ENCODE measurements at regions not wholly inside any gene's neighbourhood (a gene's known extent, or its start where the extent isn't known, plus 50 kb on each side); places are given as distances from the start of the nearest gene placed in this dataset.

DNA sequence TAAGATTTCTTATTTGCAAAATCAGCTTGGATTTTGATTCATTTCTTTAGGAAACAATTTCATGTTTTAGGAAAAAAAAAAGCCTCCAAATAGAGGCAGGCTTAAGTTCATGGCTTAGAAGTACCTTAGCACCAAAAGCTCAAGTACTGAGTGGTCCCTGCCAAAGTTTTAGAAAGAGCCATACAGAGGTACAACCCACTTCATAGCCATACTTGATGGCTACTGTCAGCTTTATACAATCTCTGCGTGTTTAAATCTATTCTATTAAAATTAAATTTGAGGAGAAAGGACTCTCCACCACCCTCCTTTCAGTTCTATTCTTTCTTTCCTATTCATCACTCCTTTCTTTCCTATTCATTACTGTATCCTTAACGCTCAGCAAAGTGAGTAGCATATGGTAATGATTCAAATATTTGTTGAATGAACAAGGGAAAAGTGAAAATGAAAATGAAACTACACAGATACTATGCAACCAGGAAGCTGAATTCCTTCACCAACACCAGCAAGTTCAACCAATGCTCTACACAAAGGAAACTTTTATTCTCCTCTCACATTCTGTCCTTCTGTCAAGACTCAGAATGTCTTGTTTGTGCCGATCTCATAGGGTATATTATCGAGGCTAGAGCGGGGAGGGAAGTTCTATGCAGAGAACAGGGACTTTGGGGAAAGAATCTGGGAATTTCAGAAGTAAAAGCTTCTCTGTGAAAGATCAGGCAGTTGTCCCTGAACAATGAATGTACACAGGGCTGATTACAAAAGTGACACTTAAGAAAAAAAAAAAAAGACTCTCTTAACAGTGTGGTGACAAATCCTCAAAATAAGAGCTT, 138.6 kb upstream of the SPEF2 start:
- peaks cover 50% of the 10 kb centered on the region for H3K4me1 ChIP-seq (ENCODE audit: insufficient read depth, low read length)
- intact Hi-C loops (cut with micrococcal nuclease; ENCODE audit: unreplicated experiment) (loop anchor here (5.0 kb wide), 1 partner anchor 62 kb away; no protein-coding TSS in a partner anchor), in situ Hi-C loops (cut with HindIII; ENCODE audit: extremely low pct_ligation_motif_present, low pct_unique_long_range_greater_than_20kb) (no loop called here)
- no peaks in the 10 kb centered on the region for H3K79me2 ChIP-seq (ENCODE audit: insufficient read depth, low read length)
- H3K36me3 ChIP-seq (replicated peaks in 1 of 2; ENCODE audit: control insufficient read depth in 1 of 2, insufficient read depth in 2 of 2, low read length in 2 of 2), result no peaks in the 10 kb centered on the region
- POLR2A ChIA-PET, result no interaction called here
- 32% methylated on average over 5 of the region's 5 CpGs for WGBS (ENCODE audit: low lambda C conversion rate)
- peak overlapping the region; percentile 99 for H2AFZ ChIP-seq (ENCODE audit: low read length)
- peak overlapping the region; percentile 69 for H3K27ac ChIP-seq (ENCODE audit: extremely low read length, insufficient read depth, low read length)
- no peaks in the 10 kb centered on the region for H4K20me1 ChIP-seq (ENCODE audit: insufficient read depth, low read length)
- H3K27me3 ChIP-seq (ENCODE audit: control insufficient read depth in 1 of 2, insufficient read depth in 2 of 2, low read length in 2 of 2), result no peaks in the 10 kb centered on the region
- DNase-seq (ENCODE audit: low spot score), result peak; percentile 50
- H3K9ac ChIP-seq (ENCODE audit: insufficient read depth, low read depth, low read length), result peak overlapping the region; percentile 53
- no TSS peak for BruUV-seq (replicated peaks)
- H3K4me2 ChIP-seq (ENCODE audit: low read depth, low read length), result peak overlapping the region; percentile 65
- H3K9me3 ChIP-seq (ENCODE audit: low read length), result no peaks in the 10 kb centered on the region
- FAIRE-seq, result peak; percentile 67
- H3K4me3 ChIP-seq (replicated peaks in 1 of 3; ENCODE audit: insufficient read depth in 1 of 3, low read depth in 2 of 3, low read length in 3 of 3), result peak overlapping the region; percentile 32 to 54 (median 39); a peak in 5 of 6 replicates
- peak; percentile 75 for ATAC-seq
- CTCF ChIA-PET (ENCODE audit: low intra/inter-chr PET ratio, low total read pairs), result no interaction called here
- TF ChIP-seq KMT2B (CRISPR knock-in tag; IDR thresholded peaks at IDR 0.05) (no peak), YEATS2 (CRISPR knock-in tag; IDR thresholded peaks at IDR 0.05; ENCODE audit: borderline replicate concordance) (no peak), SAP130 (CRISPR knock-in tag; IDR thresholded peaks at IDR 0.05; ENCODE audit: low read depth) (peak; percentile 42), GZF1 (CRISPR knock-in tag; IDR thresholded peaks at IDR 0.05) (no peak), PRPF4 (IDR thresholded peaks at IDR 0.05; ENCODE audit: low read depth, low read length, poor library complexity, severe bottlenecking) (no peak), ZNF878 (CRISPR knock-in tag; IDR thresholded peaks at IDR 0.05) (0 out of 2 replicates have a peak, but pooled peaks have one; percentile 39), MTF1 (CRISPR knock-in tag; IDR thresholded peaks at IDR 0.05) (no peak), SOX13 (IDR thresholded peaks at IDR 0.05) (no peak), SOX13 (CRISPR knock-in tag; conservative IDR thresholded peaks at IDR 0.05 in 1 of 2, IDR thresholded peaks at IDR 0.05 in 1 of 2) (peak in 1 of 2 experiments; percentile 17; a peak in 1 of 4 replicates), ELF1 (CRISPR knock-in tag; IDR thresholded peaks at IDR 0.05) (peak; percentile 66), ZNF446 (CRISPR knock-in tag; IDR thresholded peaks at IDR 0.05) (no peak), ZNF607 (CRISPR knock-in tag; IDR thresholded peaks at IDR 0.05; ENCODE audit: borderline replicate concordance) (no peak), DPF2 (CRISPR knock-in tag; IDR thresholded peaks at IDR 0.05; ENCODE audit: borderline replicate concordance, low read depth) (no peak), ZNF7 (CRISPR knock-in tag; IDR thresholded peaks at IDR 0.05) (no peak), NFE2L1 (CRISPR knock-in tag; IDR thresholded peaks at IDR 0.05; ENCODE audit: borderline replicate concordance) (no peak), JARID2 (CRISPR knock-in tag; IDR thresholded peaks at IDR 0.05; ENCODE audit: insufficient replicate concordance) (no peak), KAT8 (CRISPR knock-in tag; IDR thresholded peaks at IDR 0.05) (peak; percentile 49; the same call in 1 of the 2 replicates)
- TF ChIP-seq, protein P1, sequence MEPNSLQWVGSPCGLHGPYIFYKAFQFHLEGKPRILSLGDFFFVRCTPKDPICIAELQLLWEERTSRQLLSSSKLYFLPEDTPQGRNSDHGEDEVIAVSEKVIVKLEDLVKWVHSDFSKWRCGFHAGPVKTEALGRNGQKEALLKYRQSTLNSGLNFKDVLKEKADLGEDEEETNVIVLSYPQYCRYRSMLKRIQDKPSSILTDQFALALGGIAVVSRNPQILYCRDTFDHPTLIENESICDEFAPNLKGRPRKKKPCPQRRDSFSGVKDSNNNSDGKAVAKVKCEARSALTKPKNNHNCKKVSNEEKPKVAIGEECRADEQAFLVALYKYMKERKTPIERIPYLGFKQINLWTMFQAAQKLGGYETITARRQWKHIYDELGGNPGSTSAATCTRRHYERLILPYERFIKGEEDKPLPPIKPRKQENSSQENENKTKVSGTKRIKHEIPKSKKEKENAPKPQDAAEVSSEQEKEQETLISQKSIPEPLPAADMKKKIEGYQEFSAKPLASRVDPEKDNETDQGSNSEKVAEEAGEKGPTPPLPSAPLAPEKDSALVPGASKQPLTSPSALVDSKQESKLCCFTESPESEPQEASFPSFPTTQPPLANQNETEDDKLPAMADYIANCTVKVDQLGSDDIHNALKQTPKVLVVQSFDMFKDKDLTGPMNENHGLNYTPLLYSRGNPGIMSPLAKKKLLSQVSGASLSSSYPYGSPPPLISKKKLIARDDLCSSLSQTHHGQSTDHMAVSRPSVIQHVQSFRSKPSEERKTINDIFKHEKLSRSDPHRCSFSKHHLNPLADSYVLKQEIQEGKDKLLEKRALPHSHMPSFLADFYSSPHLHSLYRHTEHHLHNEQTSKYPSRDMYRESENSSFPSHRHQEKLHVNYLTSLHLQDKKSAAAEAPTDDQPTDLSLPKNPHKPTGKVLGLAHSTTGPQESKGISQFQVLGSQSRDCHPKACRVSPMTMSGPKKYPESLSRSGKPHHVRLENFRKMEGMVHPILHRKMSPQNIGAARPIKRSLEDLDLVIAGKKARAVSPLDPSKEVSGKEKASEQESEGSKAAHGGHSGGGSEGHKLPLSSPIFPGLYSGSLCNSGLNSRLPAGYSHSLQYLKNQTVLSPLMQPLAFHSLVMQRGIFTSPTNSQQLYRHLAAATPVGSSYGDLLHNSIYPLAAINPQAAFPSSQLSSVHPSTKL (CRISPR knock-in tag; IDR thresholded peaks at IDR 0.05), result peak; percentile 40
- TF ChIP-seq, protein P2, sequence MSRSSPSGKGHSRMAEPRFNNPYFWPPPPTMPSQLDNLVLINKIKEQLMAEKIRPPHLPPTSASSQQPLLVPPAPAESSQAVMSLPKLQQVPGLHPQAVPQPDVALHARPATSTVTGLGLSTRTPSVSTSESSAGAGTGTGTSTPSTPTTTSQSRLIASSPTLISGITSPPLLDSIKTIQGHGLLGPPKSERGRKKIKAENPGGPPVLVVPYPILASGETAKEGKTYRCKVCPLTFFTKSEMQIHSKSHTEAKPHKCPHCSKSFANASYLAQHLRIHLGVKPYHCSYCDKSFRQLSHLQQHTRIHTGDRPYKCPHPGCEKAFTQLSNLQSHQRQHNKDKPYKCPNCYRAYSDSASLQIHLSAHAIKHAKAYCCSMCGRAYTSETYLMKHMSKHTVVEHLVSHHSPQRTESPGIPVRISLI (CRISPR knock-in tag; IDR thresholded peaks at IDR 0.05; ENCODE audit: borderline replicate concordance), result peak; percentile 41; the same call in 1 of the 2 replicates
- TF ChIP-seq, protein P3, sequence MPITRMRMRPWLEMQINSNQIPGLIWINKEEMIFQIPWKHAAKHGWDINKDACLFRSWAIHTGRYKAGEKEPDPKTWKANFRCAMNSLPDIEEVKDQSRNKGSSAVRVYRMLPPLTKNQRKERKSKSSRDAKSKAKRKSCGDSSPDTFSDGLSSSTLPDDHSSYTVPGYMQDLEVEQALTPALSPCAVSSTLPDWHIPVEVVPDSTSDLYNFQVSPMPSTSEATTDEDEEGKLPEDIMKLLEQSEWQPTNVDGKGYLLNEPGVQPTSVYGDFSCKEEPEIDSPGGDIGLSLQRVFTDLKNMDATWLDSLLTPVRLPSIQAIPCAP (CRISPR knock-in tag; IDR thresholded peaks at IDR 0.05; ENCODE audit: low read depth), result peak; percentile 94

Data from HepG2 (cell line).